Neural progenitor cell (in vitro differentiated cells): ENCODE measurements at regions not wholly inside any gene's neighbourhood (a gene's known extent, or its start where the extent isn't known, plus 50 kb on each side); places are given as distances from the start of the nearest gene placed in this dataset.

ENCODE experiments used
- EZH2 ChIP-seq: fragments of 200-600 bp; sonication (generic); IDR thresholded peaks from 2 replicates; pipeline ENCODE4 v1.6.1; 2017; ENCODE audit warnings: antibody characterized with exemption, mild to moderate bottlenecking, moderate library complexity
- EZH2phosphoT487 ChIP-seq: fragments of 200-600 bp; sonication (generic); IDR thresholded peaks from 2 replicates; pipeline ENCODE4 v1.6.1; 2017; ENCODE audit warnings: antibody characterized with exemption
- TF ChIP-seq, protein P1 (sequence below): fragments of 200-600 bp; sonication (generic); IDR thresholded peaks from 2 replicates; pipeline ENCODE4 v1.5.1; 2017; ENCODE audit warnings: antibody characterized with exemption, mild to moderate bottlenecking

GRCh38 chr21:17729455-17729854 lies 89.7 kb downstream of the C21orf91 start:
- TF ChIP-seq, protein P1, sequence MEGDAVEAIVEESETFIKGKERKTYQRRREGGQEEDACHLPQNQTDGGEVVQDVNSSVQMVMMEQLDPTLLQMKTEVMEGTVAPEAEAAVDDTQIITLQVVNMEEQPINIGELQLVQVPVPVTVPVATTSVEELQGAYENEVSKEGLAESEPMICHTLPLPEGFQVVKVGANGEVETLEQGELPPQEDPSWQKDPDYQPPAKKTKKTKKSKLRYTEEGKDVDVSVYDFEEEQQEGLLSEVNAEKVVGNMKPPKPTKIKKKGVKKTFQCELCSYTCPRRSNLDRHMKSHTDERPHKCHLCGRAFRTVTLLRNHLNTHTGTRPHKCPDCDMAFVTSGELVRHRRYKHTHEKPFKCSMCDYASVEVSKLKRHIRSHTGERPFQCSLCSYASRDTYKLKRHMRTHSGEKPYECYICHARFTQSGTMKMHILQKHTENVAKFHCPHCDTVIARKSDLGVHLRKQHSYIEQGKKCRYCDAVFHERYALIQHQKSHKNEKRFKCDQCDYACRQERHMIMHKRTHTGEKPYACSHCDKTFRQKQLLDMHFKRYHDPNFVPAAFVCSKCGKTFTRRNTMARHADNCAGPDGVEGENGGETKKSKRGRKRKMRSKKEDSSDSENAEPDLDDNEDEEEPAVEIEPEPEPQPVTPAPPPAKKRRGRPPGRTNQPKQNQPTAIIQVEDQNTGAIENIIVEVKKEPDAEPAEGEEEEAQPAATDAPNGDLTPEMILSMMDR, result no peak
- no peak for TF ChIP-seq EZH2
- TF ChIP-seq EZH2phosphoT487, result no peak
